ENCODE measurements at regions not wholly inside any gene's neighbourhood (a gene's known extent, or its start where the extent isn't known, plus 50 kb on each side); places are given as distances from the start of the nearest gene placed in this dataset.

GRCh38 chr10:8485032-8485431, 430.5 kb downstream of the GATA3 start:
- no peak for TF ChIP-seq POLR2A (IDR thresholded peaks at IDR 0.05)
- no peak for TF ChIP-seq CTCF (IDR thresholded peaks at IDR 0.05)
- no peak for TF ChIP-seq POLR2AphosphoS5 (IDR thresholded peaks at IDR 0.05)
